ENCODE measurements at regions not wholly inside any gene's neighbourhood (a gene's known extent, or its start where the extent isn't known, plus 50 kb on each side); places are given as distances from the start of the nearest gene placed in this dataset.

GRCh38 chr15:94066046-94066445, 165.3 kb upstream of the MCTP2 start:
- TF ChIP-seq, protein P1, sequence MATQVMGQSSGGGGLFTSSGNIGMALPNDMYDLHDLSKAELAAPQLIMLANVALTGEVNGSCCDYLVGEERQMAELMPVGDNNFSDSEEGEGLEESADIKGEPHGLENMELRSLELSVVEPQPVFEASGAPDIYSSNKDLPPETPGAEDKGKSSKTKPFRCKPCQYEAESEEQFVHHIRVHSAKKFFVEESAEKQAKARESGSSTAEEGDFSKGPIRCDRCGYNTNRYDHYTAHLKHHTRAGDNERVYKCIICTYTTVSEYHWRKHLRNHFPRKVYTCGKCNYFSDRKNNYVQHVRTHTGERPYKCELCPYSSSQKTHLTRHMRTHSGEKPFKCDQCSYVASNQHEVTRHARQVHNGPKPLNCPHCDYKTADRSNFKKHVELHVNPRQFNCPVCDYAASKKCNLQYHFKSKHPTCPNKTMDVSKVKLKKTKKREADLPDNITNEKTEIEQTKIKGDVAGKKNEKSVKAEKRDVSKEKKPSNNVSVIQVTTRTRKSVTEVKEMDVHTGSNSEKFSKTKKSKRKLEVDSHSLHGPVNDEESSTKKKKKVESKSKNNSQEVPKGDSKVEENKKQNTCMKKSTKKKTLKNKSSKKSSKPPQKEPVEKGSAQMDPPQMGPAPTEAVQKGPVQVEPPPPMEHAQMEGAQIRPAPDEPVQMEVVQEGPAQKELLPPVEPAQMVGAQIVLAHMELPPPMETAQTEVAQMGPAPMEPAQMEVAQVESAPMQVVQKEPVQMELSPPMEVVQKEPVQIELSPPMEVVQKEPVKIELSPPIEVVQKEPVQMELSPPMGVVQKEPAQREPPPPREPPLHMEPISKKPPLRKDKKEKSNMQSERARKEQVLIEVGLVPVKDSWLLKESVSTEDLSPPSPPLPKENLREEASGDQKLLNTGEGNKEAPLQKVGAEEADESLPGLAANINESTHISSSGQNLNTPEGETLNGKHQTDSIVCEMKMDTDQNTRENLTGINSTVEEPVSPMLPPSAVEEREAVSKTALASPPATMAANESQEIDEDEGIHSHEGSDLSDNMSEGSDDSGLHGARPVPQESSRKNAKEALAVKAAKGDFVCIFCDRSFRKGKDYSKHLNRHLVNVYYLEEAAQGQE (IDR thresholded peaks at IDR 0.05; ENCODE audit: insufficient read depth in 1 of 2, low read depth in 2 of 2, low read length in 2 of 2) = no peak
- TF ChIP-seq POLR2AphosphoS5 (IDR thresholded peaks at IDR 0.05; ENCODE audit: low read depth, low read length) (no peak), TAF1 (IDR thresholded peaks at IDR 0.05; ENCODE audit: borderline replicate concordance, insufficient read depth, low read length) (no peak), FOXP2 (optimal IDR thresholded peaks at IDR 0.05; ENCODE audit: borderline replicate concordance, extremely low read depth, extremely low read length, insufficient read depth) (no peak), SIN3A (IDR thresholded peaks at IDR 0.05; ENCODE audit: borderline replicate concordance, insufficient read depth, low read length) (no peak)

- TF ChIP-seq, protein P1 (IDR thresholded peaks at IDR 0.05; ENCODE audit: insufficient read depth in 1 of 2, low read depth in 2 of 2, low read length in 2 of 2) = no peak
- TF ChIP-seq FOXP2 (optimal IDR thresholded peaks at IDR 0.05; ENCODE audit: borderline replicate concordance, extremely low read depth, extremely low read length, insufficient read depth) (no peak), POLR2AphosphoS5 (IDR thresholded peaks at IDR 0.05; ENCODE audit: low read depth, low read length) (no peak), SIN3A (IDR thresholded peaks at IDR 0.05; ENCODE audit: borderline replicate concordance, insufficient read depth, low read length) (no peak), TAF1 (IDR thresholded peaks at IDR 0.05; ENCODE audit: borderline replicate concordance, insufficient read depth, low read length) (no peak)
Measured at GRCh38 chr15:94064676-94065313, 166.6 kb upstream of the MCTP2 start.

DNA sequence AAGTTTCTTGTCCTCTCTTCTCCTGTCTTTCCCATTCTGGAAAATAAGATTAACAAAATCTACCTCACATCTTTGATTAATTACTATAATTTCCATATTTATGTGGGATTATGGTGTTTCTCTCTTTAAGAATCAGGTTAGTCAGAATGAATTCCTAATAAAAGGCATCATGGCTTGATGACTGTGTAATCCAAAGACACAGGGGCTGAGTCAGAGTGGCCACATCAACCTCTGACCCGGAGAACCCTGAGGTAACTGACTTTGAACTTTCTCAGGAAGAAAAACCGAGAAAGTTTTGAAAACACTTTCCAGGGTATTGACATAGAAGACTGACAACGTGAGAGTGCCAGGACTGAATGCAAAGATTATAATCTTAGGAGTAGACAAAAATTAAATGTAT, 170.3 kb upstream of the MCTP2 start:
- TF ChIP-seq FOXP2 (optimal IDR thresholded peaks at IDR 0.05; ENCODE audit: borderline replicate concordance, extremely low read depth, extremely low read length, insufficient read depth) (no peak), SIN3A (IDR thresholded peaks at IDR 0.05; ENCODE audit: borderline replicate concordance, insufficient read depth, low read length) (no peak), POLR2AphosphoS5 (IDR thresholded peaks at IDR 0.05; ENCODE audit: low read depth, low read length) (no peak), TAF1 (IDR thresholded peaks at IDR 0.05; ENCODE audit: borderline replicate concordance, insufficient read depth, low read length) (no peak)
- TF ChIP-seq, protein P1 (IDR thresholded peaks at IDR 0.05; ENCODE audit: insufficient read depth in 1 of 2, low read depth in 2 of 2, low read length in 2 of 2) = no peak

GRCh38 chr15:94059013-94059587, 172.3 kb upstream of the MCTP2 start:
- TF ChIP-seq FOXP2 (optimal IDR thresholded peaks at IDR 0.05; ENCODE audit: borderline replicate concordance, extremely low read depth, extremely low read length, insufficient read depth) = no peak
- TF ChIP-seq SIN3A (IDR thresholded peaks at IDR 0.05; ENCODE audit: borderline replicate concordance, insufficient read depth, low read length) = no peak
- no peak for TF ChIP-seq POLR2AphosphoS5 (IDR thresholded peaks at IDR 0.05; ENCODE audit: low read depth, low read length)
- no peak for TF ChIP-seq TAF1 (IDR thresholded peaks at IDR 0.05; ENCODE audit: borderline replicate concordance, insufficient read depth, low read length)
- TF ChIP-seq, protein P1 (IDR thresholded peaks at IDR 0.05; ENCODE audit: insufficient read depth in 1 of 2, low read depth in 2 of 2, low read length in 2 of 2) = no peak

Measured in PFSK-1 (cell line).